SU-DHL-6 (cell line): ENCODE measurements at regions not wholly inside any gene's neighbourhood (a gene's known extent, or its start where the extent isn't known, plus 50 kb on each side); places are given as distances from the start of the nearest gene placed in this dataset.

Source experiments
- H2AFZ ChIP-seq: fragments of 200-600 bp; sonication (generic); 2 replicates; pipeline ENCODE4 v1.6.1; 2014; ENCODE audit warnings: low read depth, mild to moderate bottlenecking, moderate library complexity, mixed read lengths, antibody characterized with exemption, low read length; ENCODE audit not compliant: severe bottlenecking
- H3F3A ChIP-seq: fragments of 200-600 bp; shearing (Covaris generic); 2 replicates; pipeline ENCODE4 v1.6.0; 2016; ENCODE audit warnings: antibody characterized with exemption, mild to moderate bottlenecking; ENCODE audit not compliant: insufficient read depth
- H3K27ac ChIP-seq: fragments of 200-600 bp; sonication (generic); 2 replicates; pipeline ENCODE4 v1.5.1; 2016; ENCODE audit warnings: low read depth, mild to moderate bottlenecking, low read length, moderate library complexity, mixed read lengths
- H3K27me3 ChIP-seq: fragments of 200-600 bp; sonication (generic), shearing (Covaris generic); 2 replicates; pipeline ENCODE4 v1.6.0; 2014; ENCODE audit warnings: mild to moderate bottlenecking, low read length
- H3K36me3 ChIP-seq: fragments of 200-600 bp; sonication (generic); 2 replicates; pipeline ENCODE4 v1.6.1; 2014; ENCODE audit warnings: mild to moderate bottlenecking, low read length, mixed read lengths
- H3K4me2 ChIP-seq: fragments of 300-600, 200-600 bp; shearing (Covaris generic), sonication (generic); 2 replicates; pipeline ENCODE4 v1.6.0; 2014; ENCODE audit warnings: low read length, low read depth, mild to moderate bottlenecking; ENCODE audit not compliant: poor library complexity, severe bottlenecking
- H3K4me3 ChIP-seq: fragments of 200-600 bp; sonication (generic); 2 replicates; pipeline ENCODE4 v1.5.1; 2014; ENCODE audit warnings: antibody characterized with exemption, low read length, mild to moderate bottlenecking, mixed read lengths; ENCODE audit not compliant: insufficient read depth, poor library complexity, severe bottlenecking
- H3K79me2 ChIP-seq: fragments of 200-600 bp; sonication (generic); 2 replicates; pipeline ENCODE4 v1.6.1; 2014; ENCODE audit warnings: mild to moderate bottlenecking, low read length, moderate library complexity; ENCODE audit not compliant: insufficient read depth
- H3K9ac ChIP-seq: fragments of 200-600 bp; sonication (generic); 2 replicates; pipeline ENCODE4 v1.7.0; 2014; ENCODE audit warnings: mild to moderate bottlenecking, low read length
- H3K9me2 ChIP-seq: fragments of 200-600 bp; sonication (generic); replicated peaks from 2 replicates; pipeline ENCODE4 v1.6.1; 2014; ENCODE audit warnings: low read length; ENCODE audit not compliant: insufficient read depth
- H3K9me3 ChIP-seq: fragments of 200-600 bp; sonication (generic); 2 replicates; pipeline ENCODE4 v1.6.1; 2014; ENCODE audit warnings: low read length, mixed read lengths; ENCODE audit not compliant: insufficient read depth
- H4K20me1 ChIP-seq: fragments of 200-600 bp; sonication (generic); 2 replicates; pipeline ENCODE4 v1.6.1; 2014; ENCODE audit warnings: low read depth, mild to moderate bottlenecking, antibody characterized with exemption, low read length, moderate library complexity, mixed read lengths
- EZH2phosphoT487 ChIP-seq: fragments of 200-600 bp; sonication (generic), shearing (Covaris generic); conservative IDR thresholded peaks from 2 replicates; pipeline ENCODE4 v1.6.1; 2018; ENCODE audit warnings: mild to moderate bottlenecking, antibody characterized with exemption, low read length, moderate library complexity, mixed read lengths
- TF ChIP-seq, protein P1 (sequence below): fragments of 200-600 bp; sonication (generic); IDR thresholded peaks from one replicate; pipeline ENCODE4 v1.5.1; 2017; ENCODE audit warnings: antibody characterized with exemption, mild to moderate bottlenecking, low read length, moderate library complexity; ENCODE audit not compliant: insufficient read depth, poor library complexity, severe bottlenecking

DNA sequence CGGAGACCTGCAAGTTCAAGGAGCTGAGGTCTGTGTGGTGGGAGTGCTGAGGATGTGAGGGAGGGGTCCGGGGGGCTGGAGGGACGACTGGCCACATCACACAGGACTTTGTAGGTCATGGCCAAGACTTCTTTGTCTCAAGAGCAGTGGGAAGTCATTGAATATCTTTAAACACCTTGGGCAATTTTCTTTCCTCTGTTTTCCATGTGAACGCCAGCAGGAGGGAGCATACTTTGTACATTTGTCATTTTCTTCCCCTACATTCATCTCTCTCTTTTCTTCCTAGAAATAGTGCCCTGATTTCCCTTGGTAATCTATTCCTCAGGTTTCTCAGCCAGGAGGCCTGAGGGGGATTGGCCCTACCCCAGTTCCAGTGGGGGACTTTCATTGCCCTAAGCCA, 153.7 kb upstream of the MSX2 start:
- Histone ChIP-seq H2AFZ (no peak overlapping the region), H3K27ac (no peak overlapping the region), H3F3A (no peaks in the 10 kb centered on the region), H3K9me2 (no peaks in the 10 kb centered on the region), H3K27me3 (no peaks in the 10 kb centered on the region), H3K36me3 (no peaks in the 10 kb centered on the region), H3K4me2 (no peak overlapping the region), H3K9ac (no peak overlapping the region), H3K79me2 (no peaks in the 10 kb centered on the region), H4K20me1 (no peaks in the 10 kb centered on the region), H3K9me3 (no peaks in the 10 kb centered on the region), H3K4me3 (no peak overlapping the region)
- TF ChIP-seq EZH2phosphoT487, result no peak
- TF ChIP-seq, protein P1, sequence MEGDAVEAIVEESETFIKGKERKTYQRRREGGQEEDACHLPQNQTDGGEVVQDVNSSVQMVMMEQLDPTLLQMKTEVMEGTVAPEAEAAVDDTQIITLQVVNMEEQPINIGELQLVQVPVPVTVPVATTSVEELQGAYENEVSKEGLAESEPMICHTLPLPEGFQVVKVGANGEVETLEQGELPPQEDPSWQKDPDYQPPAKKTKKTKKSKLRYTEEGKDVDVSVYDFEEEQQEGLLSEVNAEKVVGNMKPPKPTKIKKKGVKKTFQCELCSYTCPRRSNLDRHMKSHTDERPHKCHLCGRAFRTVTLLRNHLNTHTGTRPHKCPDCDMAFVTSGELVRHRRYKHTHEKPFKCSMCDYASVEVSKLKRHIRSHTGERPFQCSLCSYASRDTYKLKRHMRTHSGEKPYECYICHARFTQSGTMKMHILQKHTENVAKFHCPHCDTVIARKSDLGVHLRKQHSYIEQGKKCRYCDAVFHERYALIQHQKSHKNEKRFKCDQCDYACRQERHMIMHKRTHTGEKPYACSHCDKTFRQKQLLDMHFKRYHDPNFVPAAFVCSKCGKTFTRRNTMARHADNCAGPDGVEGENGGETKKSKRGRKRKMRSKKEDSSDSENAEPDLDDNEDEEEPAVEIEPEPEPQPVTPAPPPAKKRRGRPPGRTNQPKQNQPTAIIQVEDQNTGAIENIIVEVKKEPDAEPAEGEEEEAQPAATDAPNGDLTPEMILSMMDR, result no peak

DNA sequence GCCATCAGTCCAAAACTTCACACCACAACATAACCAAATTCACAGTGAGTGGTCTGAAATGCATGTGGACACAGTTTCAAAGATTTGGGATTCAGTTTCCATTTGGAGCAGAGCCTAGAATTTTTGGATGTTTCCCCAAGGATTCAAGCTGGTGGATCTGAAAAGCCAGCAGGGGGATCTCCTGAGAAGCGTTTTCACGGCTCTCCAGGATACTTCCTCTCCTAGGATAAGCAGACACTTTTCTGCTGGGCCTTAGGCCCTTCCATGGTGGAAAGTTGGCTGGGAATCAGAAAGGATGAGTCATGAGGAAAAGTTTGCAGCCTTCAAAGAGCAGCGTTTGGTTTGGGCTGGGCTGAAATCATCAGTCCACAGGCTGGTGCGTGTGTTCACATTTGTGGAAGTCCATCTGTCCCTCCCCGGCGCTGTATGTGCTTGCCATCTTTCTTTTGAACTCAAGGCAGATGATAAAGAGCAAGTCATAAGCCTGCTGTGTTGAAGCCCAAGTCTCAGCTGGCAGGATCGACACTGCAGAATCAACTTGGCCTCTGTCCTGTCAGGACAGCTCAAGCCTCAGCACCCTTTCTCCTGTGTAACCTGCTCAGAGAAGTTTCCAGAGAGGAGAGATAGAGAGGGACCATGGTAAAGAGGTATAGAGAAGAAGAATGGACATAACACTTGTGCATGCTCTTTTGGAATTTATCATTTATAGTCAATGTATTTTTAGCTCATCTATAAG, 152.6 kb upstream of the MSX2 start:
- H3K79me2 ChIP-seq, result no peaks in the 10 kb centered on the region
- H4K20me1 ChIP-seq, result no peaks in the 10 kb centered on the region
- no peak overlapping the region for H3K27ac ChIP-seq
- H3K9ac ChIP-seq, result no peak overlapping the region
- H3K9me2 ChIP-seq, result no peaks in the 10 kb centered on the region
- H3K4me3 ChIP-seq, result no peak overlapping the region
- H3K4me2 ChIP-seq, result no peak overlapping the region
- no peaks in the 10 kb centered on the region for H3K9me3 ChIP-seq
- TF ChIP-seq, protein P1, result no peak
- TF ChIP-seq EZH2phosphoT487, result no peak
- no peaks in the 10 kb centered on the region for H3F3A ChIP-seq
- H3K27me3 ChIP-seq, result no peaks in the 10 kb centered on the region
- no peak overlapping the region for H2AFZ ChIP-seq
- no peaks in the 10 kb centered on the region for H3K36me3 ChIP-seq

DNA sequence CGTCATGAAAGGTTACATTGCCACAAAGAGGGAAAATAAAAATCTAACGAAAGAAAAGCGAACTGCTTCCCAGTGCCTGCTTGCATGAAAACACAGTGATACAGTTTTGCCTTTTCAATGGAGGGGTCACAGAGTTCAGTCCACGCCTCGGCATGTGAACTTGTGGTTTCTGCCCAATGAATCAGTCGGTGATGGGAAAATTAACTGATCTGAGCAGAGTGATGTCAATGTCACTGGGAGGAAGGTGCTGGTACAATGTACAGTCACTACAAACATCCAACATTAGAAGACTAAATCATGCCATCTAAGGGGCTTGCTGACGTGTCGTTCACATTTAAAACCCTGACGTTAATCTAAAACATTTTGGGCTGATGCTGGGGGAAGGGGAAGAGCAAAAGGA, 151.8 kb upstream of the MSX2 start:
- H3F3A ChIP-seq, result no peaks in the 10 kb centered on the region
- no peak overlapping the region for H3K4me3 ChIP-seq
- TF ChIP-seq EZH2phosphoT487, result no peak
- TF ChIP-seq, protein P1, result no peak
- H3K36me3 ChIP-seq, result no peaks in the 10 kb centered on the region
- no peaks in the 10 kb centered on the region for H4K20me1 ChIP-seq
- no peaks in the 10 kb centered on the region for H3K9me2 ChIP-seq
- no peaks in the 10 kb centered on the region for H3K9me3 ChIP-seq
- H3K4me2 ChIP-seq, result no peak overlapping the region
- no peak overlapping the region for H3K9ac ChIP-seq
- H3K27ac ChIP-seq, result no peak overlapping the region
- H3K79me2 ChIP-seq, result no peaks in the 10 kb centered on the region
- no peak overlapping the region for H2AFZ ChIP-seq
- H3K27me3 ChIP-seq, result no peaks in the 10 kb centered on the region
